Brain pericyte (primary cell): ENCODE measurements at regions not wholly inside any gene's neighbourhood (a gene's known extent, or its start where the extent isn't known, plus 50 kb on each side); places are given as distances from the start of the nearest gene placed in this dataset.
"Not testable (repeated sequence)": the region's sequence is repeated elsewhere in the genome, so short reads cannot be mapped to it uniquely, and the experiment has no call there.

Experiments used
- DNase-seq: peaks from one replicate; pipeline ENCODE4 v3.0.0-alpha.2; 2012; ENCODE audit warnings: low read depth, low spot score

DNA sequence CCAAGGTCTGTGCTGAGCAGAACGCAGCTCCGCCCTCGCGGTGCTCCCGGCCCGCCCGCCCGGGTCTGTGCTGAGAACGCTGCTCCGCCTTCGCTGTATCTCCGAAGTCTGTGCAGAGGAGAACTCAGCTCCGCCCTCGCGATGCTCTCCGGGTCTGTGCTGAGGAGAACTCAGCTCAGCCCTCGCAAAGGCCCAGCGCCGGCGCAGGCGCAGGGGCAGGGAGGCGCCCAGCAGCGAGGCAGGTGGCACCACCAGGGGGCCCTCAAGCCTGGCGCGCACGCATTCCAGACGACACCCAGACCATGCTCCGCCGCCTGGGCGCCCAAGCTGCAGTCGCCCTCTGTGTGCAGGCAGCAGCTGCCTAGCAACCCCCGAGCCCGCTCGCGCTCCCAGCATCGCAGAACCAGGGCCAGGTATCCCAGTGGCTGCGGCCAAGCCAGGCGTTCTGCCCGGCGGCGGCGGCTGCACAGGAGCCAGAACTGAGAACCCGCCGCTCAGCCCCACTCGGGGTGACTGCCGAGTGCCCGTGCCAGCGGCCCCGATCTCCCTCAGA, 672.1 kb upstream of the DEFB115 start:
- DNase-seq: not testable (repeated sequence)

DNA sequence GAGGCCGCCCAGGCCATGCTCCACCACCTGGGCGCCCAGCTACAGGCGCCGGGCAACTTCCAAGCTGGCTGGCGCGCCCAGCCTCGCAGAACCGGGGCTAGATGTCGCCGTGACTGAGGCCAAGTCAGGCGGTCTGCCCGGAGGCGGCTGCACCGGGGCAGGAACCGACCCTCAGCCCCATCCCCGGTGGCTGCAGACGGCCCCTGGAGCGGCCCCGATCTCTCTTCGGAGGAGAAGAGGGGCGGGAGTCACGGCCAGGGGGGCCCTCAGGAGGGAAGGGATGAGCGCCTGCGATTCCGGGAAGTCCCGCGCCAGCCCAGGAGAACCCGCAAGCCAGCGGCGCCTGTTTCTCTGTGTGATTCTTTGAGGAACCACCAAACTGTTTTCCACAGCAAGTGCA, 671.3 kb upstream of the DEFB115 start:
- not testable (repeated sequence) for DNase-seq

DNA sequence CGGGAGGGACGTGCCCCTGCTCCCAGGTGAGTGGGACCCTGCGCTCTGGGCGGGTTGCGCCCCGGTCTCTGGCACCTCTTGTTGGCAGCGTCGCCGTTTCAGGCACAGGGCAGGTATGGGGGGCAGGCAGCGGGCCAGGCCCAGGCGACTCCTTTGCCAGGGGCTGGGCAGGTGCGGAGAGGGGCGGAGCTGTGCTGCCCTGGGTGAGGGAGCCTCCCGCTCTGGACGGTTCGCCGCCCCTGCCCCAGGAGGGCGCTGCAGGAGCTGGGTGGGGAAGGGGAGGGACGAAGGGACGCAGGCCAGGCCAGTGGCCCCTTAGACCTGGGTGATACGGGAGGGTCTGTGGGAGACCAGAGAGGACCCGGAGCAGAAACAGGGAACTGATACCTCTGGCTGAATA, 663.9 kb upstream of the DEFB115 start:
- DNase-seq: no peak

DNA sequence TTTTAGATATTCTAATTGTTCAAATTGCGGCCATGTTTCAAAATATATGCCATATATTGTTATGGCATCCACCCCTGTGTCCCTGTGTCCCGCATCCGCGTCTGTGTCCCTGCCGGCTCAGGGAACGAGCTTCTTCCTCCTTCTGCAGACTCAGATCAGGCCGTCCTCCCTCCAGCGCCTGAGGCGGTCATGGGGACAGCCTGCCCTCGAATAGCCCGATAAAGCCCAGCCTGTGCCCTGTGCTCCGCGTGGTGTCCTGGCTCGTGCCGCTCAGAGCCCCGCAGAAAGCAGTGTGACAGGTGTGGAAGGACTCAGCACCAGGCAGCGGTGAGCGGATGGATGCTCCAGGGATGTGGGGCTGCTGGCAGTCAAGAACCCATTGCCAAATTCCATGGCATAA, 663.4 kb upstream of the DEFB115 start:
- no peak for DNase-seq

DNA sequence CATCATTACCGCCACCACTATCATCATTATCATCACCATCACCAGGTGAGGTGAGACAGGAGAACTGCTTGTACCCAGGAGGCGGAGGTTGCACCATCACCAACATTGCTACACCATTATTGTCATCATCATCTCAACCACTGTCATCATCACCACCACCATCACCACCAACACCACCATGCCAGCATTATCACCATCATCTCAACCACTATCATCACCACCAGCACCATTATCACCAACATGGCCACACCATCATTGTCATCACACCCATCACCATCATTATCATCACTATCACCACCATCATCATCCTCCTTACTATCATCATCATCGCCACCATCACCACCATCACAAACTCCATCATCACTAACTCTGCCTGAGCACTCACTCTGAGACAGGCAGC, 661.8 kb upstream of the DEFB115 start:
- DNase-seq: no peak

DNA sequence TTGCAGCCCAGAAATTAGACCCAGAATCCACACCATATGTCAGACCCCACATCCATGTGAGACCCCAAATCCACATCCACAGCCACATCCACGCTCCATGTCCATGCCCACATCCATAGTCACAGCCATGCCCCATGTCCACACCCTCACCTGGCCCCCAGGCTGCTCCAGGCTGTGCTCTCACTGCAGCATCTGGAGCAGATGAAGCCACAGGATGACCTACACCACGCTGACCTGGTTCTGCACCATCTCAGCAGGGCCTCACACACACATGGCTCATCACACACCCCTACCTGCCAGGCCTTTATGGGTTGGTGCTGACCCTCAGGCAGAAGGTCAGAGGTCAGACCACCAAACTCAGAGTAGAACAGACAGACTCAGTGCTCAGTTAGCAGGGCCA, 660.0 kb upstream of the DEFB115 start:
- DNase-seq: not testable (repeated sequence)

DNA sequence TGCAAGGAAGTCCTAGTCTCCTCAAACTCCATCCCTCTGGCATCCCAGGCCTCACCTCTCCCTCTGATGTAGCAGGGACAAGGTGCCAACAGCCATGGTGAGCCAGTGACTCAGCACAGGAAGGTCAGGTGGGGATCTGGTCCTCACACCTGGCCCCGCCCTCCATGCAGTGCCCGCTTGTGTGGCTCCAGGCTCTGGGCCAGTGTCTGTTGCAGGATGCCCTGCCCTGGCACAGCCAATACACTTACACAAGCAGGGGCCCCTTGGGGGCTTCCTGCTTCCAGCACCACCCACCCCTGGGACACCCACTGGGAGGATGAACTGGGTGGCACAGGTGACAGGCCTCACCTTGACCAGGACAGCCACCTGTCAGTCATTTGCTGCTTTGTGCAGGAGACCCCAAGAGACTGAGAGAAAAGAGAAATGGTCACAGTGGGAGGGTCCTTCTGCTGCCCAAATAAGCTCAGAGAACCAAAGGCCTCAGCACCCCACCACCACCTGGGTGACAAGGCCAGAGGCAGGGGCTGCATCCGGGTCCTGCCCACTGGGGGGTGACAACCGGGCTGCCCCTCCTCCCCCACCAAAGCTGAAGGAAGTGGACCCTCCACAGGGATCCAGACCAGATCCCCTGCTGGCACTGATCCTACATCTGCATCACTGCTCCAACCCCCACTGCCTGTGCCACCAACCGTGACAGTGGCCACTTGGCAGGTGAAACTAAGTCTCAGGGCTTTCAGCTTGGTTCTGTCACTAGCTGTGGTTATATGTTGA, 658.8 kb upstream of the DEFB115 start:
- DNase-seq: no peak

DNA sequence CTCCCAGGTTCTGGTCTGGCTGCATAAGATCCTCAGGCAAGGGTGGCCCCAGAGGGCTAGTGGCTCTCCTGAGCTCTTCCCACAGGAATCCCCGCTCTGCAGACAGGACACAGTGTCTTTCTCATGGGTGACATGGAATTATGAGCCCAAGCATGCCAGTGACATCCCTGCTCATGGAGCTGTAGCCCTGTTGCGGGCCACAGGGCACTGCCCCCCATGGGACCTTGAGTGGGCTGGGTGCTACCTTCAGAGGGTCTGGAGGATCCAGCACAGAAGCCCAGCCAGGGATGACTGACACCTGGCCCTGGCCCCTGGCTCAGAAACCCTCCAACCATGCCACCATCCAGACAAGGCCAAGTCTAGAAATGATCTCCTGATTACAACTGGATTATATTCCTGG, 657.5 kb upstream of the DEFB115 start:
- DNase-seq: no peak

DNA sequence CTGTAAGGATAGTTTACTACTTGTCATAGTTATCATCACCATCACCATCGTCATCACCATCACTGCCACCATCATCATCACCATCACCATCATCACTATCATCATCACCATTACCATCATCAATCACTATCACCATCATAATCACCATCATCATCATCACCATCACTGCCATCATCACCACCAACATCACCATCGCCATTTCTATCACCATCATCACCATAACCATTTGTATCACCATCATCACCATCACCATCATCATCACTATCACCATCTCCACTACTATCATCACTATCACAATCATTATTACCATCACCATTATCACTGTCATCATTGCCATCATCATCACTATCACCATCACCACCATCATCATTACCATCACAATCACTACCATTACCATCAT, 655.5 kb upstream of the DEFB115 start:
- no peak for DNase-seq

DNA sequence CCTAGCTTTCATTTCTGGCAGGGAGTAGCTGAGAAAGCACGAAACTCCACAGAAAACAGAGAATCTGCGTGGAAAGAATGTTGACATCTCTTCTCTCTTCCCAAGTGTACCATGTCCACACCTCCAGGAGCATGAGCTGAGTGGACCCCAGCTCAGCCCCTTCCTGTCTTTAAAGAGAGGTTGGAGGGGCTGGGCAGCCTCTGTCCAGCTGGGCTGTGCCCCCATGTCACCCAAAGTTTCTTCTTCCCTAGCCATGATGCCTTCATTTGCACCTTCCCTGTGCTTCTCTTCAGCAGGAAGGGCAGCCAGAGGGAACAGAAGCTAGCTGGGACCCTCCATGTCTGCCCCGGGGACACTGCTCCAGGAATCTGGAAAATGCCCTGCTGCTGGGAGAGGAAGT, 655.0 kb upstream of the DEFB115 start:
- DNase-seq: no peak

DNA sequence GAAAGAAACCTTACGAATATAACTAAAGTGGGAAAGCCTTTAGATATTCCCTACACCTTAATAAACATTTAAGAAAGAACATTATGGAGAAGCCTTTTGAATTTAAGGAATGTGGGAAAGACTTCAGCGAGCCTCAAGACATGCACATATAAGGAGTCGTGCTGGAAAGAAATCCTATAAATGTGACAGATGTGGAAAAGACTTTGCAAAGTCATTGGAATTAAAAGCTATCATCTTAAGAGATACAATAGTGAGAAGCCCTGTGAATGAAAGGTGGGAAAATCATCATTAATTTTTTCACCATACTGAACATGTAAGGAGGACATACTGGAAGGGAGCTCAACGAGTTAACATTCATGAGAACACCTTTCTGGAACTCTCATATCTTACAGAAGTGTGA, 650.5 kb upstream of the DEFB115 start:
- no peak for DNase-seq

DNA sequence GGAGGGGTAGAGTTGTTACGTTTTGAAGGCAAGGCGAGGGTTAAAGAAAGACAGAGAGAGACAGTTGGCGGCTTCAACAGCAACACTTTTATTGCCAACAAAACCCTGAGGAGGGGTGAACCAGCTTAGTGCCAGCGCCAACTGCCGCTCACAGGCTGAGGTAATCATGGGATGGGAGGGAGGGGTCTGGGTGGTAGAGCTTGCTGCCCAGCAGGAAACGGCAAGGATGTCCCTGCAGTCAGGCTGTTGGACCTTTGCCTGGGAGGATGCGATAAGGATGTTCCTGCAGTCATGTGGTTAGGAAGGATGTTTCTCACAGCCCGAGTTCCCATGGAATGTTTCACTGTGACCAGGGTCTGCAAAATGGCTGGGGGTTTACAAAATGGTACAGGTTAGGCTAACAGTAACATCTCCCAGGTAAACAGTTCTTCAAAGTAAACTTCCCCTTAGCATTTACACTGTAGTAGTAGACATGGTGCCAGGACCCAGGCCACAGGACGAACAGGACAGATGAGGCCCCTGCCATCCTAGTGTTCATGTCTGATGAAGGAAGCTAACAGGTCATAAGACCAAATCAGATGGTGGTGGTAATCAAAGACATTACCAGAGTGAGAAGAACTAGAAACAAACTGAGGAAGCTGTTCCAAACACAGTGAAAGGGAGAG, 647.3 kb upstream of the DEFB115 start:
- no peak for DNase-seq

DNA sequence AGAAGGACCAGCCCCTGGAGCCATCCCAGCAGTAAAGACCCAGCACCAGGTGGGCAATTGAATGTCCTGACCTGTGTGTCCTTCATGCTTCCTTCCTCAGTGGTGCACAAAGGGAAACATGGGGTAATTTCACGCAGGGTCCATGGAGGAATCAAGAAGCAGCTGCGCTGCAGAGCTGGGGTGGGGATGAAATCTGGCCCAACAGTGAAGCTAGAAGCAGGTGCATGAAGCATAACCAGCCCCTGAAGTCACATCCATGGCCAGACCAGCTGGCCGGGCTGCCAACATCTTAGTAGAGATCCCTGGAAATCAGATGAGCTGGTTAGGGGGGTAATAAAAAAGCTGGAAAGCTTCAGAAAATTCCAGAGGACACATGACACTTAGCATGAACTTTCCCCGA, 646.7 kb upstream of the DEFB115 start:
- no peak for DNase-seq

DNA sequence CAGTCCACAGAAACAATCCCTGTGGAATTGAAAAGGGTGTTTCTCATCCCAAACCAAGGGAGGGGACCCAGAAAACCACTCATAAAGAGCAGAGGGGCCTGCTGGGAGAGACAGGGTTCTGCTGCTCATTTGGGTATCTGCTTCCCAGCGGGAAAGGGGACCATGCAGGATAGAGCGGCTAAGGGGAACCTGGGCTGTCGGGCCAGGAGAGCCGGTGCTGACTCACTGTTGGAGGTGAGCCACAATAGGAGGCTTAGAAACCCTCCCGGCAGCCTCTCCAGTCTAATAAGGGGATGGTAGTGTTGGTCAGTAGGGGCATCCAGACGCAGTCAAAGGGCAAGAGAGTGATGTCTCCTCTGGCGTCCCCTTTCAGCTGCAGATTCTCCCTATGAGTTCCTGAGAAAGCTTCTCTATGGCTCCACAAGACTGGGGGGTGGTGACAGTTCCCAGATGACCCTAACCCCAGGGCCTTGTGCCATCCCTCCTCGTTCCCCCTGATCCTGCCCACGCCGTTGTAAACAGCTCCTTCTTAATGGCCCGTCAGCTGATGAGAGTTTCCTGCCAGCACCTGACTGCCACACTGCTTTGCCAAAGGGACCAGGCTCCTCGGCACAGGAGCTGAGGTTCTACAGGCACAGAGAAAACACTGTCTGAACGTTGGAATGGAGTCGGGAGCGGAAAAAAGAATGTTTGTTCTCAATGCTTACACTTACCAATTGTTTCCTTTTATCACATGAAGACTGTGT, 646.1 kb upstream of the DEFB115 start:
- DNase-seq: no peak

DNA sequence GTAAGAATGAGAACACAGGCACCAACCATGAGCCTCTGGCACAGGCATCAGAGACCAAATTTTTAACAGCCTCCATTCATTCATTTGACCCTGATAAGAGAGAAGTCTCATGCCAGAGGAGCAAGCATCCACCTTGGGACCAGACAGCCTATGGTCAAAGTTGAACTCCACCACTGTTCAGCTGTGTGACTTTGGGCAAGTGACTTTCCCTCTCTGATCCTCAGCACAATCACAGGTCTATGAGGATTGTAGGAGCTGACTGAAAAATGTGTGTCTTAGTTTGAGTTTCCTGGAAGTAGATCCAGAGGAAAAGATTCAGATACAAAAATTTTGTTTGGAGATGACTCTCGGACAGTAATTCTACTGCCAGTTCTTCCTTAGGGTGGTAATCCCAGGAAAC, 645.1 kb upstream of the DEFB115 start:
- DNase-seq: no peak

DNA sequence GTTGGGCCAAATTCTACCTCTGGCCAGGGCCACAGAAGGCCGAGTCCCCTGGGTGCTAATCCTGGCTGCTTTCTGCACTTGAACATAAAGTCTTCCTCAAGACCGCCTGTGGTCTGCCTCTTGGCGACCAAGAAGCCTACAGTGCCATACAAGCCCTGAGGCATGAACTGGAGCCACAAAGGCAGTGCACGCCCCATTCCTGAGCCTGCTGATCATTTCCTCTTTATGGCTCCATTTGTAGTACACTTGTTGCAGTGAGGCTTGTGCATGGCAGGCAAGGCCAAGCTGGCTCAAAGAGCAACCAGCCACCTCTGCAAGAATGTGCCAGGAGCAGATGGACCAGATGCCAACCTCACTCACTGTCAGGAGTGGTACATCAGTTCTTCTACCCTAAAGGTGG, 636.1 kb upstream of the DEFB115 start:
- not testable (repeated sequence) for DNase-seq

DNA sequence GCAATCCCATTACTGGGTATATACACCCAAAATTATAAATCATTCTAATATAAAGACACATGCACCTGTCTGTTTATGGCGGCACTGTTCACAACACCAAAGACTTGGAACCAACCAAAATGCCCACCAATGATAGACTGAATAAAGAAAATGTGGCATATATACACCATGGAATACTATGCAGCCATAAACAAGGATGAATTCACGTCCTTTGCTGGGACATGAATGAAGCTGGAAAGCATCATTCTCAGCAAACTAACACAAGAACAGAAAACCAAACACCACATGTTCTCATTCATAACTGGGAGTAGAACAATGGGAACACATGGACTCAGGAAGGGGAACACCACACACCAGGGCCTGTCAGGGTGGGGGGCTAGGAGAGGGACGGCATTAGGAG, 633.2 kb upstream of the DEFB115 start:
- DNase-seq: not testable (repeated sequence)

DNA sequence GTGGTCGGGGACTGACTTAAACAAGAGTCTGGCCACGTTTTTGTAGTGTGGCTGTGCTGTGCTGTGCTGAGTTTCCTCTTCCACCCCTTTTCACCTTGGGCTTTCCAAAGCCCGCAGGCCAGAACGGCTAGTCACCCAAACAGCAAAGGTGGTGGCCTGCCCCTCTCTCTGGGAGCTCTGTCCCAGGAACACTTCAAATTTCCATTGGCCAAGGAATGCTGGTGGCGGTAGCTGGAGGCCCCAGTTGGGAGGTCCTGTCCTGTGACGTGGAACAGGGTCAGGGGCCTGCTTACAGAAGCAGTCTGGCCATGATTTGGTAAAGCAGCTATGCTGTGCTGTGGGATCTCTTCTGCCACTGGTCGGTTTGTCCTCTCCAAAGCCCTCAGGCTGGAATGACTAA, 628.1 kb upstream of the DEFB115 start:
- DNase-seq: not testable (repeated sequence)

DNA sequence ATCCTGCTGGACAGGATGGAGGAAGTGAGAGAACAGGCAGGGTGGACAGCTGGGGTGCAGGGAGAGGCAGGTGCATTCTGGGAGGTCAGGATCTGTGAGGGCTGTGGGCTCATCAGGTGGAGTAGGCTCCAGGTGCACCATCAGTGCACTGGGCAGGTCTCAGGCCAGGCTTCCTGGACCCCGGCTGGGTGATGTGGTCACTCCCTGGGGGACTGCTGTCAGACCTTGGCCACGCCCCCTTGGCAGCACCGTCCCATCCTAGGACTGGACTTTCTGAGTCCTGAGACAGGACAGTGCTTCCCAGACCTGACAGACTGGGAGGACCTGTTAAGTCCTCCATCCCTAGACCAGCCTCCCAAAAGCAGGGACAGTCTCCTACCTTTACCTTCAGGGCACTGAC, 626.7 kb upstream of the DEFB115 start:
- DNase-seq: no peak

DNA sequence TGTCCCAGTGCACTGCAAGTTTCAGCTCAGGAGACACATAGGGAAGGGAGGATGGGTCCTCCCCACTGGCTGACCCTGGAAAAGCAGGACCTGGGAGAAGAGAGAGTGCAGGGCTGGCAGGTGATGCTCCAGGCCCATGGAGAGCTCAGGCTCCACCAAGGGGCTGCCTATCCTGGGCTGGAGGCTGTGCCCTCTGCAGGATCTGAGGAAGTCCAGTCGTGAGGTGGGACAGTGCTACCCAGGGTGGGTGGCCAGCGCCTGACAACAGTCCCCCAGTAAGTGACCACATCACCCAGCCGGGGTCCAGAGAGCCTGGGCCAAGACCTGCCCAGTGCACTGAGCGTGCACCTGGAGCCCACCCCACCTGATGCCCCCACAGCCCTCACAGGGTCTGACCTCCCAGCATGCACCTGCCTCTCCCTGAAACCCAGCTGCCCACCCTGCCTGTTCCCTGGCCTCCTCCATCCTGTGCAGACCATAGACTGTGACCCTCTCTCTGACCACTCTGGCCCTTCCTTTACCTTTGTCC, 626.1 kb upstream of the DEFB115 start:
- not testable (repeated sequence) for DNase-seq

DNA sequence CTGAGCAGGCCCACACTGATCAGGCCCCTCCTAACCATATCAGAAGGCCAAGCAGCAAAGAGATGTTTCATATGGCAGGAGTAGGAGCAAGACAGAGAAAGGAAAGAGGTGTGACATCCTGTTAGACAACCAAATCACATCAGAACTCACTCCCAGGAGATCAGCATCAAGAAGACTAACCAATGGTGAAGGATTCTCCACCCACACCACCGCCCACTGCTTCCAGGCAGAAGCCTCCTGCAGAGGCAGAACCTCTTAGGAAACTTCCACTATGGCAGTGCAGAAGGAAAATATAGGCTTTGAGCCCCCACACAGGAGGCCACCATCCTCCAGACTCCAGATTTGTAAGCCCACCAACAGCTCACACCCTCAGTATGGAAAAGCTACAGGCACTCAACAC, 624.7 kb upstream of the DEFB115 start:
- not testable (repeated sequence) for DNase-seq

DNA sequence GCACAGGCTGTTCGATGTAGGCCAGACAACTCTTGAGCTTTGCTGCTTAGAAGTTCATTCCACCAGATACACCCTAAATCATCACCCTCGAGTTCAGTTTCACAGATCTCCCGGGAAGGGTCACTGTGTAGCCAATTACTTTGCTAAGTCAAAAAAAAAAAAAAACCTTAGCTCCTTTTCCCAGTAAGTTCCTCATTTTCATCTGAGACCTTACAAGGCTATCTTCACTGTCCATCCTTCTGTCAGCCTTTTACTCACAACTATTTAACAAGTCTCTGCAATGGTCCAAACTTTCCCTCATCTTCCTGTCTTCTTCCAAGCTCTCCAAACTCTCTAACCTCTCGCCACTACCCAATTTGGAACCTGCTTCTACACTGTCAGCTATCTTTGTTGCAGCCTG, 615.9 kb upstream of the DEFB115 start:
- not testable (repeated sequence) for DNase-seq
